ENCODE measurements at regions not wholly inside any gene's neighbourhood (a gene's known extent, or its start where the extent isn't known, plus 50 kb on each side); places are given as distances from the start of the nearest gene placed in this dataset.

GRCh38 chr5:97906135-97906534, 723.1 kb upstream of the RIOK2 start:
- Histone ChIP-seq H3K9me3 (ENCODE audit: control insufficient read depth, low read length) (peaks cover 29% of the 10 kb centered on the region), H3K36me3 (ENCODE audit: control insufficient read depth, insufficient read depth, low read length, severe bottlenecking) (no peaks in the 10 kb centered on the region), H3K27me3 (replicated peaks; ENCODE audit: control insufficient read depth, insufficient read depth, low read length) (no peaks in the 10 kb centered on the region), H3K4me1 (ENCODE audit: control insufficient read depth, insufficient read depth, low read length) (no peaks in the 10 kb centered on the region), H3K4me3 (ENCODE audit: low read length) (no peak overlapping the region), H3K9ac (ENCODE audit: low read length) (no peak overlapping the region)
- DNase-seq (ENCODE audit: low read depth) = no peak

GRCh38 chr5:97907646-97908400, 724.8 kb upstream of the RIOK2 start:
- H3K36me3 ChIP-seq (ENCODE audit: control insufficient read depth, insufficient read depth, low read length, severe bottlenecking) = no peaks in the 10 kb centered on the region
- H3K27me3 ChIP-seq (replicated peaks; ENCODE audit: control insufficient read depth, insufficient read depth, low read length) = no peaks in the 10 kb centered on the region
- H3K9me3 ChIP-seq (ENCODE audit: control insufficient read depth, low read length) = peaks cover 27% of the 10 kb centered on the region
- no peak for DNase-seq (ENCODE audit: low read depth)
- no peak overlapping the region for H3K4me3 ChIP-seq (ENCODE audit: low read length)
- H3K9ac ChIP-seq (ENCODE audit: low read length) = no peak overlapping the region
- no peaks in the 10 kb centered on the region for H3K4me1 ChIP-seq (ENCODE audit: control insufficient read depth, insufficient read depth, low read length)

- Histone ChIP-seq H3K9ac (ENCODE audit: low read length) (no peak overlapping the region), H3K4me1 (ENCODE audit: control insufficient read depth, insufficient read depth, low read length) (no peaks in the 10 kb centered on the region), H3K4me3 (ENCODE audit: low read length) (no peak overlapping the region), H3K27me3 (replicated peaks; ENCODE audit: control insufficient read depth, insufficient read depth, low read length) (no peaks in the 10 kb centered on the region), H3K9me3 (ENCODE audit: control insufficient read depth, low read length) (peaks cover 10% of the 10 kb centered on the region), H3K36me3 (ENCODE audit: control insufficient read depth, insufficient read depth, low read length, severe bottlenecking) (no peaks in the 10 kb centered on the region)
- no peak for DNase-seq (ENCODE audit: low read depth)
These were observed 726.5 kb upstream of the RIOK2 start for GRCh38 chr5:97909541-97909940.

GRCh38 chr5:97914483-97914882, 731.4 kb upstream of the RIOK2 start:
- no peak for DNase-seq (ENCODE audit: low read depth)
- H3K4me1 ChIP-seq (ENCODE audit: control insufficient read depth, insufficient read depth, low read length) = no peaks in the 10 kb centered on the region
- no peaks in the 10 kb centered on the region for H3K9me3 ChIP-seq (ENCODE audit: control insufficient read depth, low read length)
- no peaks in the 10 kb centered on the region for H3K27me3 ChIP-seq (replicated peaks; ENCODE audit: control insufficient read depth, insufficient read depth, low read length)
- H3K4me3 ChIP-seq (ENCODE audit: low read length) = no peak overlapping the region
- H3K36me3 ChIP-seq (ENCODE audit: control insufficient read depth, insufficient read depth, low read length, severe bottlenecking) = no peaks in the 10 kb centered on the region
- no peak overlapping the region for H3K9ac ChIP-seq (ENCODE audit: low read length)

- Histone ChIP-seq H3K36me3 (ENCODE audit: control insufficient read depth, insufficient read depth, low read length, severe bottlenecking) (no peaks in the 10 kb centered on the region), H3K9me3 (ENCODE audit: control insufficient read depth, low read length) (no peaks in the 10 kb centered on the region), H3K4me3 (ENCODE audit: low read length) (no peak overlapping the region), H3K9ac (ENCODE audit: low read length) (no peak overlapping the region), H3K27me3 (replicated peaks; ENCODE audit: control insufficient read depth, insufficient read depth, low read length) (no peaks in the 10 kb centered on the region), H3K4me1 (ENCODE audit: control insufficient read depth, insufficient read depth, low read length) (no peaks in the 10 kb centered on the region)
- DNase-seq (ENCODE audit: low read depth) = no peak
These were observed 732.1 kb upstream of the RIOK2 start for GRCh38 chr5:97915106-97915505.

GRCh38 chr5:97918057-97918456, 735.0 kb upstream of the RIOK2 start:
- Histone ChIP-seq H3K4me1 (ENCODE audit: control insufficient read depth, insufficient read depth, low read length) (no peaks in the 10 kb centered on the region), H3K9me3 (ENCODE audit: control insufficient read depth, low read length) (no peaks in the 10 kb centered on the region), H3K4me3 (ENCODE audit: low read length) (no peak overlapping the region), H3K36me3 (ENCODE audit: control insufficient read depth, insufficient read depth, low read length, severe bottlenecking) (no peaks in the 10 kb centered on the region), H3K27me3 (replicated peaks; ENCODE audit: control insufficient read depth, insufficient read depth, low read length) (no peaks in the 10 kb centered on the region), H3K9ac (ENCODE audit: low read length) (no peak overlapping the region)
- DNase-seq (ENCODE audit: low read depth) = no peak

- no peaks in the 10 kb centered on the region for H3K4me1 ChIP-seq (ENCODE audit: control insufficient read depth, insufficient read depth, low read length)
- no peaks in the 10 kb centered on the region for H3K36me3 ChIP-seq (ENCODE audit: control insufficient read depth, insufficient read depth, low read length, severe bottlenecking)
- no peak overlapping the region for H3K9ac ChIP-seq (ENCODE audit: low read length)
- H3K9me3 ChIP-seq (ENCODE audit: control insufficient read depth, low read length) = no peaks in the 10 kb centered on the region
- no peak for DNase-seq (ENCODE audit: low read depth)
- no peaks in the 10 kb centered on the region for H3K27me3 ChIP-seq (replicated peaks; ENCODE audit: control insufficient read depth, insufficient read depth, low read length)
- H3K4me3 ChIP-seq (ENCODE audit: low read length) = no peak overlapping the region
These were observed 735.6 kb upstream of the RIOK2 start for GRCh38 chr5:97918620-97919019.

GRCh38 chr5:97919719-97920118, 736.7 kb upstream of the RIOK2 start:
- H3K4me3 ChIP-seq (ENCODE audit: low read length) = no peak overlapping the region
- no peaks in the 10 kb centered on the region for H3K9me3 ChIP-seq (ENCODE audit: control insufficient read depth, low read length)
- H3K9ac ChIP-seq (ENCODE audit: low read length) = no peak overlapping the region
- H3K4me1 ChIP-seq (ENCODE audit: control insufficient read depth, insufficient read depth, low read length) = no peaks in the 10 kb centered on the region
- DNase-seq (ENCODE audit: low read depth) = no peak
- H3K36me3 ChIP-seq (ENCODE audit: control insufficient read depth, insufficient read depth, low read length, severe bottlenecking) = no peaks in the 10 kb centered on the region
- H3K27me3 ChIP-seq (replicated peaks; ENCODE audit: control insufficient read depth, insufficient read depth, low read length) = no peaks in the 10 kb centered on the region

GRCh38 chr5:97922776-97923175, 739.7 kb upstream of the RIOK2 start:
- Histone ChIP-seq H3K9ac (ENCODE audit: low read length) (no peak overlapping the region), H3K36me3 (ENCODE audit: control insufficient read depth, insufficient read depth, low read length, severe bottlenecking) (no peaks in the 10 kb centered on the region), H3K27me3 (replicated peaks; ENCODE audit: control insufficient read depth, insufficient read depth, low read length) (no peaks in the 10 kb centered on the region), H3K4me1 (ENCODE audit: control insufficient read depth, insufficient read depth, low read length) (no peaks in the 10 kb centered on the region), H3K4me3 (ENCODE audit: low read length) (no peak overlapping the region), H3K9me3 (ENCODE audit: control insufficient read depth, low read length) (no peaks in the 10 kb centered on the region)
- no peak for DNase-seq (ENCODE audit: low read depth)

- Histone ChIP-seq H3K9me3 (ENCODE audit: control insufficient read depth, low read length) (no peaks in the 10 kb centered on the region), H3K27me3 (replicated peaks; ENCODE audit: control insufficient read depth, insufficient read depth, low read length) (no peaks in the 10 kb centered on the region), H3K4me3 (ENCODE audit: low read length) (no peak overlapping the region), H3K9ac (ENCODE audit: low read length) (no peak overlapping the region), H3K4me1 (ENCODE audit: control insufficient read depth, insufficient read depth, low read length) (no peaks in the 10 kb centered on the region), H3K36me3 (ENCODE audit: control insufficient read depth, insufficient read depth, low read length, severe bottlenecking) (no peaks in the 10 kb centered on the region)
- no peak for DNase-seq (ENCODE audit: low read depth)
These were observed 740.4 kb upstream of the RIOK2 start for GRCh38 chr5:97923496-97923895.

- H3K9me3 ChIP-seq (ENCODE audit: control insufficient read depth, low read length) = no peaks in the 10 kb centered on the region
- no peaks in the 10 kb centered on the region for H3K36me3 ChIP-seq (ENCODE audit: control insufficient read depth, insufficient read depth, low read length, severe bottlenecking)
- H3K9ac ChIP-seq (ENCODE audit: low read length) = no peak overlapping the region
- DNase-seq (ENCODE audit: low read depth) = no peak
- H3K27me3 ChIP-seq (replicated peaks; ENCODE audit: control insufficient read depth, insufficient read depth, low read length) = no peaks in the 10 kb centered on the region
- no peak overlapping the region for H3K4me3 ChIP-seq (ENCODE audit: low read length)
- no peaks in the 10 kb centered on the region for H3K4me1 ChIP-seq (ENCODE audit: control insufficient read depth, insufficient read depth, low read length)
These were observed 741.0 kb upstream of the RIOK2 start for GRCh38 chr5:97923997-97924396.

- H3K9me3 ChIP-seq (ENCODE audit: control insufficient read depth, low read length) = no peaks in the 10 kb centered on the region
- no peak overlapping the region for H3K4me3 ChIP-seq (ENCODE audit: low read length)
- no peak overlapping the region for H3K9ac ChIP-seq (ENCODE audit: low read length)
- no peaks in the 10 kb centered on the region for H3K36me3 ChIP-seq (ENCODE audit: control insufficient read depth, insufficient read depth, low read length, severe bottlenecking)
- no peak for DNase-seq (ENCODE audit: low read depth)
- H3K4me1 ChIP-seq (ENCODE audit: control insufficient read depth, insufficient read depth, low read length) = no peaks in the 10 kb centered on the region
- H3K27me3 ChIP-seq (replicated peaks; ENCODE audit: control insufficient read depth, insufficient read depth, low read length) = no peaks in the 10 kb centered on the region
These were observed 746.3 kb upstream of the RIOK2 start for GRCh38 chr5:97929383-97929782.
